GM13977 (cell line): ENCODE measurements at regions not wholly inside any gene's neighbourhood (a gene's known extent, or its start where the extent isn't known, plus 50 kb on each side); places are given as distances from the start of the nearest gene placed in this dataset.

ENCODE experiments used
- DNase-seq: peaks from one replicate; pipeline ENCODE4 v3.0.0; 2012; ENCODE audit warnings: low spot score
- in situ Hi-C: fragments of 300-500 bp; cut with MboI; formaldehyde crosslinking; loops from one replicate; pipeline ENCODE4 v1.12.0; 2022; ENCODE audit warnings: low sequenced_read_pairs, low pct_unique_long_range_greater_than_20kb, mixed read lengths, inconsistent platforms; ENCODE audit not compliant: unreplicated experiment
- TF ChIP-seq, protein P1 (sequence below): IDR thresholded peaks from 2 replicates; pipeline ENCODE4 v1.5.1; 2012; ENCODE audit warnings: mild to moderate bottlenecking, control low read depth; ENCODE audit not compliant: insufficient read depth; ENCODE audit errors: extremely low read depth, missing control alignments

DNA sequence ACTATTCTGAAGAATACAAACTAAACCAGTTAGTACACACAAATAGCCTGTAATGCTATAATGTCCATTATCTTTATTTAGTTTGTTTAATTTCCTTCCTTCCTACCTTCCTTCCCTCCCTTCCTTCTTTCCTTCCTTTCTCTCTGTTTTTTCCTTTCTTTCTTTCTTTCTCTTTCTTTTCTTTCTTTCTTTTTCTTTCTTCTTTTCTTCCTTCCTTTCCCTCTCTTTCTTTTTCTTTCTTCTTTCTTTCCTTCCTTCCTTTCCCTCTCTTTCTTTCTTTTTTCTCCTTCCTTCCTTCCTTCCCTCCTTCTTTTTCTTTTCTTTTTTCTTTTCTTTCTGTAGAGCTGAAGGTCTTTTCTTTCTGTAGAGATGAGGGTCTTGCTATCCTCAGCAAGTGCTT, 131.2 kb downstream of the TMEM30B start:
- in situ Hi-C loops = no loop called here
- DNase-seq = no peak
- TF ChIP-seq, protein P1, sequence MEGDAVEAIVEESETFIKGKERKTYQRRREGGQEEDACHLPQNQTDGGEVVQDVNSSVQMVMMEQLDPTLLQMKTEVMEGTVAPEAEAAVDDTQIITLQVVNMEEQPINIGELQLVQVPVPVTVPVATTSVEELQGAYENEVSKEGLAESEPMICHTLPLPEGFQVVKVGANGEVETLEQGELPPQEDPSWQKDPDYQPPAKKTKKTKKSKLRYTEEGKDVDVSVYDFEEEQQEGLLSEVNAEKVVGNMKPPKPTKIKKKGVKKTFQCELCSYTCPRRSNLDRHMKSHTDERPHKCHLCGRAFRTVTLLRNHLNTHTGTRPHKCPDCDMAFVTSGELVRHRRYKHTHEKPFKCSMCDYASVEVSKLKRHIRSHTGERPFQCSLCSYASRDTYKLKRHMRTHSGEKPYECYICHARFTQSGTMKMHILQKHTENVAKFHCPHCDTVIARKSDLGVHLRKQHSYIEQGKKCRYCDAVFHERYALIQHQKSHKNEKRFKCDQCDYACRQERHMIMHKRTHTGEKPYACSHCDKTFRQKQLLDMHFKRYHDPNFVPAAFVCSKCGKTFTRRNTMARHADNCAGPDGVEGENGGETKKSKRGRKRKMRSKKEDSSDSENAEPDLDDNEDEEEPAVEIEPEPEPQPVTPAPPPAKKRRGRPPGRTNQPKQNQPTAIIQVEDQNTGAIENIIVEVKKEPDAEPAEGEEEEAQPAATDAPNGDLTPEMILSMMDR = no peak

- TF ChIP-seq, protein P1 = no peak
- no peak for DNase-seq
- in situ Hi-C loops = no loop called here
Observed at GRCh38 chr14:61148742-61149350, 132.3 kb downstream of the TMEM30B start.

DNA sequence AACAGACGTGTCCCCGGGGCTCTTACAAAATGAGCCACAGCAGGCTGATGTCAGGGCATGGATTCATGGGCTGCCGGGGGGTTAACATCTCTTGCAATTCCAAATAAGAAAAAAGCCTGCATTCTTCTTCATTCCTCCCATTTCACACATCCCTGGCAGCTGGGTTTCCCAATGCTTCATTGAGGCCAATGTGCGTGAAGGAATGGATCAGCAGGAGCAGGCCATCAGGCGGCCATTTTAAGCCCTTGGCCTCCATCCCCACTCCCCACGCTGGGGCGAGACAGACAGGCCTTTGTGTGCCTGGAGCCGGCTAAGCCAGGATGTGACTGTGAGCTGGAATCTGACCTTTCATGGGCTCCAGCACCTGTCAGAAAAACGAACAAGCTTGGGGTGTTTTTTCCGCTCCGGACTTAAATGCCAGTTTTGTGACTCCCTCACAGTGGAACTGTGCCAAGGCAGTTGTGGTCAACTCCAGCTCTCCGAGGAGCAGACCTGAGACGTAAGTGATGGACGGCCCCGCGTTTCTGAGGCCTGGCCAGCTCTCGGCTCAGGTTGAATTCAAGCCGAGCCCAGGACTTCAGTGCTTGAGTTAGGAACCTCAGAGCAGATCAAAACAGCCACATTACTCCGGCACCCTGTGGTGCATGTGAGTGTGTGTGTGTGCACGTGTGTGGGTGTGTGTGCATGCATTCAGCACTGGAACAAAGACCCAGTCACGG, 133.1 kb downstream of the TMEM30B start:
- TF ChIP-seq, protein P1 = no peak
- no peak for DNase-seq
- in situ Hi-C loops = no loop called here

- DNase-seq = no peak
- in situ Hi-C loops = no loop called here
- TF ChIP-seq, protein P1 = no peak
Observed at GRCh38 chr14:61147381-61147821, 133.7 kb downstream of the TMEM30B start.

- TF ChIP-seq, protein P1 = no peak
- in situ Hi-C loops = no loop called here
- DNase-seq = no peak
Observed at GRCh38 chr14:61146899-61147298, 134.2 kb downstream of the TMEM30B start.

GRCh38 chr14:61145903-61146481, 135.1 kb downstream of the TMEM30B start:
- no peak for DNase-seq
- in situ Hi-C loops = no loop called here
- TF ChIP-seq, protein P1 = no peak
